HT-29 (cell line): ENCODE measurements at regions not wholly inside any gene's neighbourhood (a gene's known extent, or its start where the extent isn't known, plus 50 kb on each side); places are given as distances from the start of the nearest gene placed in this dataset.
A peak's percentile ranks its signal among the peaks of the same experiment; 100 is the strongest.

Experiments
- DNase-seq: peaks from one replicate; pipeline ENCODE4 v3.0.0-alpha.2; 2015; ENCODE audit warnings: low spot score

GRCh38 chr10:118537623-118538022 lies 57.8 kb downstream of the PRLHR start:
- DNase-seq, result no peak

GRCh38 chr10:118534136-118534535 lies 61.3 kb downstream of the PRLHR start:
- no peak for DNase-seq

DNA sequence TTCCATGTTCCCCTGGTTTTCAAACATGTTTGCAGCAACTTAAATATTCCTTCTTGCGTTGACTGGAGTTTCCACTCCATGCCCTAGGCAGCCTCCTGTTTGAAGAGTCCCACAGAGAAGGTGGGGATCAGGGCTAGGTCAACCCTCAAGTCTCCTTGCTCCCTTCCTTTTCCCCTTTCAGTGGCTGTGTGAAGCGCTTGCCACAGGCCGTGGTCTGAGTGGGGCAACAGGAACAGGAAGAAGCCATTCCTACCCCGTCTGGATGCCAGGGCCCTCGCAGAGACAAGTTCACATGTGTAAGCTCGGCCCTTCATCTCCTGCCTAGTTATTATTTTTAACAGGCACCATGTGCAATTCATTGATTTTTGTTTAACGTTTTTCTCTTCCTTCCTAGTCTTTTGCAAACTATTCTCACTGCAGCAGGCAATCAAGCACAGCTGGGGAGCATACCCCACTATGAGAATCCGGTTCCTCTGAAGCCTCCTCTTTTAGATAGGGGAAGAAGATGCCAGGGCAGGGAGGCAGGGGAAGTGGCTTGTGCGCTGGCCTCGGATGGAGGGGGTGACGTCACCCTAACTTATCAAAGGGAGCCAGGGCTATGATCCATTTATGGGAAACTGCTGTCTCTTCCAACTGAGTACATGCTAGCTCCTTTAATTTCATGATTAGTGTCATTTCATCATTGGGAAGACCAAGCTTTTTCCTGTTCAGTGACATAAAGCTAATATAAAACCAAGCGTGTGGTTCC lies 64.2 kb downstream of the PRLHR start:
- no peak for DNase-seq

- no peak for DNase-seq
Measured at GRCh38 chr10:118528426-118528825, 67.0 kb downstream of the PRLHR start.

DNA sequence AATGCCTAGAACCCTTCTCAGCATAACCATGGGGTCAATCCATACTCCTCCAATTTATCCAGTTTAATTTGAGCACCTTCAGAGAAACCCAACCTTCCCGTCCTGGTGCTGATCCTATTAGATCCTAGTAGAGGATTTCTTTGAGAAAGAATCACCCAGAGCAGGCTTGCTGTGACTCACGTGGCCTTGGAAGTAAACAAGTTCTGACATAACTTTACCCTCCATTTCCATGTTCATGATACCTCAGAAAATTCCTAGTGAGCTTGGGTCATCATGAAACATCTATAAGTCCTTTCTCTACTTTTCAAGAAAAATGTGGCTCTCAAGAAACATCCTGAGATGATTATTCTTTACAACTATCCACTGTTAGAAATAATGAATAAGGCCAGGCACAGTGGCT lies 71.7 kb downstream of the PRLHR start:
- no peak for DNase-seq

GRCh38 chr10:118522791-118523498 lies 72.5 kb downstream of the PRLHR start:
- peak; percentile 17 for DNase-seq

- no peak for DNase-seq
Measured at GRCh38 chr10:118521415-118522117, 73.9 kb downstream of the PRLHR start.

- DNase-seq, result no peak
Measured at GRCh38 chr10:118520116-118520742, 75.2 kb downstream of the PRLHR start.

- DNase-seq, result no peak
Measured at GRCh38 chr10:118518095-118518494, 77.4 kb downstream of the PRLHR start.

DNA sequence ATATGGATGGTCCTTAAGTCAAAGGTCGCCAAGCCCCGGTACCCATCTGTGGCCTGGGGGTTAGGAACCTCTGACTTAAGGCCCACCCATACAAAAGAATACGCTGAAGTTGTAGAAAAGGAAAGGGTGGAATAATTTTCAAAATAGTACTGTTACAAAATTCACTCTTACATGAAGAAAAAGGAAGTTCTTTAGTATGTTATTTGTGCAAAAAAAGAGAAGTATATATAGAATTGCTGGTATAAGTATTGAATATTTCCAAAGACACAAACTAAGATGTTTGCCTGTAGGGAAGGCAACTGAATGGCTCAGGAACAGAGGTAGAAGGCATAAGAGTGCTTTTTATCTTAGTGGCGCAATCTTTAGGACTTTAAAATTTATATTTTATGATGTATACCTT lies 78.7 kb downstream of the PRLHR start:
- DNase-seq, result no peak

GRCh38 chr10:118513174-118513573 lies 82.3 kb downstream of the PRLHR start:
- no peak for DNase-seq

GRCh38 chr10:118511711-118512110 lies 83.7 kb downstream of the PRLHR start:
- no peak for DNase-seq

DNA sequence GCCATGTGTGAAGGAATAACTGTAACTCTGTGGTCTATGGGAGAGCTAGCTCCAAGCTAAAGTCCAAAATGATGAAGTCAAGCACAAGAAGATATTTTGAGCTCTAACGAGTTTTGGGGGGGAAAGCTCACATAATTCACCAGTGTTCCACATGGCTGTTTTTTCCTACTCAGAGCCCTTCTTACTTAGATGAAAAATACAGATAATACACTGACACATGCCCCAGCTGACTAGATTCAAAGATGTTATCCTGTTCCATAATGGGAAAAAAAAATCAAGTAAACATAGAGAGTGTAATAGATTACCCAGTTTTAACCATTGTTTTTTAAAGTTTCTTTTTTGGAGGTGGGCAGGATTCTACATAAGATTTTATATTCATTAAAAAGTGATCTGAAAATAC lies 86.6 kb downstream of the PRLHR start:
- no peak for DNase-seq

DNA sequence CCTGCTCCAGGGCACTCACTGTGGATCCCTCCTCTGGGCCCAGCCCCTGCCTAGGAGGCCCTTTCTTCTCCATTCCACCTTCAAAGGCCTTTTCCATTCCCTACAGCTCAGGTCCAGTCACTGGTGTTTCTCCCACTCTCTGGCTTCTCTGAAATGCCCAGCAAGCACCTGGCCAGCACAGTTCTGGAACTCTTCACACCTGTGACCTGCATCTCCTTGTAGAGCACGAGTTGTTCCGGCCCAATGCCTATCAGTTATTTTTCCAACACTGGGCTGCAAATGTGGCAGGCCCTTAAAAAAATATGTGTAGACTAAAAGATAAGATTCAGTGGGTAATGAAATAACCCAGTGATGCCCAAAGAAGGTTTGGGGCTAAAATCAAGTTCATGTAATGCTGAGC lies 87.1 kb downstream of the PRLHR start:
- no peak for DNase-seq

GRCh38 chr10:118506671-118507590 lies 88.5 kb downstream of the PRLHR start:
- no peak for DNase-seq

DNA sequence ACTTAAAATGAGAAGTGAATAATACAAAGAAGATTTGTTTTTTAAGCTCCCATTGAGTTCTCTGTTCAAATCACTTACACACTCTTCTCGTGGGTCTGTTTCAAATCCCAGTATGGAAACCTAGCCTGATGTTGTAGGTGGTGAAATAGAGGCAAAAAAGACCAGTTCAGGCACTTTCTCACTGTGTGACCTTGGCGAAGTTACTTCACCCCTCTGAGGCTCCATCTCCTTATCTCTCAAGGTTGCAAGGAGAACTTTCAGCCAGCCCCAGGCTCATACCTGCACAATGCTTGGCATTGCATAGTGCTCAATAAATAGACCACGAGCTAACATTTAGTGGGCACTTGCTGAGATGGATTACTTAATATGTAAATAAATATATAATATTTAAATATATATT lies 90.1 kb downstream of the PRLHR start:
- DNase-seq, result no peak

DNA sequence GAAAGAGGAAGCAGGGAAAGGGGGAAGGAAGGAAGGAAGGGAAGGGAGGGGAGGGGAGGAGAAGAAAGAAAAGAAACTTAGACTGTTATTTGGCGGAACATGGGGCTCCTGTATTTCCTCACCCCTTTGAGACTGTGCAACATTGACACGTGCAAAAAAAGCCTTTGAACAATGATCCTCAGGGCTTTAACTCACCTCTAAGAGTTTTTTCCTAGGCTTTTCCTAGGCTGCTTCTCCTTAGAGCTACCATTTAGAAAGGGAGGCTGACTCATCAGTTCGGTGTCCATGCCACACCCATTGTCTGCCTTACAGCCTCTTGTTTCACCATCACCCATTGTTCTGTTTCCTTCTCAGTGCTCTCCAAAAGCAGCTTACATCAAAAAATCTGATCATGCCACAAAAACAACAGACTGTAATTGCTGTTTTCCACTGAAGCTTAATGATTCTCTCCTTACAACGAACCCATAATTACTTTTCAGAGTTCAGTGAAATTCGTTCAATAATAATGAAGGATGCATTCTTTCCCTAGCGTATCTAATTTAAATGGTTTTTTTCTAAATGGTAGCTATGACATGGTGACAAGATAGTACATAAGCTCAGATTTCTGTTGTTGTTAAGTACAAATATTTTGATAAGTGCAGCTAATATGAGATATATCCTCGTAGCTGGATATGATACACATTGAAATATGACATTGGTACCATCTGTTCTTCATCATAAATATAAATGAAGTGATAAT lies 90.8 kb downstream of the PRLHR start:
- peak; percentile 18 for DNase-seq

DNA sequence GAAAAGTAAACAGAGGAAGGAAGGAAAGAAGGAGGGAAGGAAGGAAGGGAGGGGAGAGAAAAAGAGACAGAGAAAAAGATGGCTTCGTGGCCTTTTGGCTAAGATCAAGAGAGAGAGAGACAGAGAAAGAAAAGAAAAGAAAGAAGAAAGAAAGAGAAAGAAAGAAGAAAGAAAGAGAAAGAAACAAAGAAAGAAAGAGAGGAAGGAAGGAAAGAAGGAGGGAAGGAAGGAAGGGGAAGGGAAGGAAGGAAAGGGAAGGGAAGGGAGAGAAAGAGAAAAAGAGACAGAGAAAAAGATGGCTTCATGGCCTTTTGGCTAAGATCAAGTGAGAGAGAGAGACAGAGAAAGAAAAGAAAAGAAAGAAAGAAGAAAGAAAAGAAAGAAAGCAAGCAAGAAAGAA lies 91.4 kb downstream of the PRLHR start:
- no peak for DNase-seq

DNA sequence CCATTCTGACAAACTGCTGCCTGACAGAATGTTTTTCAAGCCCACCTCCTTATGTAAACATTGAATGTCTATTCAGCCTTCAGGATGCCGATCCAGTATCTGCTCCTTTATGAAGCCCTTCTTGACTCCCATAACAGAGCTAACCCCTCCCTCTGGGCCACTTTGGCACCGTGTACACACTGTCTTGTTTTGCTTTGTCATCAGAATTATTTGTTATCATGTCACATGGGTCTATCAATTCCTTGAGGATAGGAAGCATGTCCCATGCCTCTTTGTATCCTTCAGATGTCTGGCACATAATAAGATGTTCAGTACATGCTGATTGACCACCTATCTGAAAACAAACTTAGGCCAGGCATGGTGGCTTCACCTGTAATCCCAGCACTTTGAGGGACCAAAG lies 92.3 kb downstream of the PRLHR start:
- DNase-seq, result no peak

DNA sequence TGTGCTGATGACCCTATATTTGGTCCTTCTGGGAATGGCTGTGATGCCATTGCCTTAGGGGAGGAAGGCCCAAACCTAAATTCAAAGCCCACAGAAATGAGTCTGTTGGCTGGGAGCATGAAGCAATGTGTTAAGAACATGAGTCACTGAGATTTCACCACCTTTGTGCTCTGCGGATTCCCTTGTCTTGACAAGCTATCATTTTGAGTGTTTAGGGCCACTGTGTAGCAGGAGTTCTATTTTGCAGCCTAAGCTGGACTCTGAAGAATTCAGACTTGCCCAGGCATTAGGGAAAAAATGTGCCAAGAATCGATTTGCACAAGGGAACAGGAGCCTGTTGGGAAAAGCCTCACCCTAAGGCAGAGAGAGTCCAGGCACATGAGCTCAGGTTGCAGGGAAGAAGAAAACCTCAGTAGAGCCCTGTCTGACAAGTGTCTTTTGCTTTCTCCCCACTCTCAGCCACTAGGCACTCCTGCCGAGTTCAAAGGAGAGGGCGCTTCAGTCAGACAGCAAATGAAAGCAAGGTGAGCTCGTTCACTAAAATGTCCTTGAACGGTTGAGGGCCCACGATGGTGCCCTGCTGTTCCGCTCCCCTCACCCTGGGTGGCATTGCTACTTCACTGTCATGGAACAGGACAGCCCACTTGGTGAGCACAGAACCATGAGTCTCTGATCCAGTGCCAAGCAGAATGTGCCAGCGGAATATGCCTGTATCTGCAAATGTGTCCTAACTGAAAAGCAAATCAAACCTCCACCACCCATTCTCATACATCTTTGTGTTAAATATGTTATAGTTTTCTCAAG lies 93.6 kb downstream of the PRLHR start:
- DNase-seq, result no peak
